Femur (tissue), 1 donor: ENCODE measurements at regions not wholly inside any gene's neighbourhood (a gene's known extent, or its start where the extent isn't known, plus 50 kb on each side); places are given as distances from the start of the nearest gene placed in this dataset.

Source experiments
- DNase-seq: peaks from one replicate; pipeline ENCODE4 v3.0.0-alpha.2; 2017

- DNase-seq, result no peak
These were observed 75.0 kb downstream of the PTPDC1 start for GRCh38 chr9:94159069-94159939.

GRCh38 chr9:94160594-94161501 lies 76.6 kb downstream of the PTPDC1 start:
- DNase-seq, result no peak

GRCh38 chr9:94161673-94162072 lies 77.4 kb downstream of the PTPDC1 start:
- no peak for DNase-seq

- DNase-seq, result no peak
These were observed 80.7 kb downstream of the PTPDC1 start for GRCh38 chr9:94164806-94165549.

- DNase-seq, result peak; percentile 99
These were observed 81.5 kb downstream of the PTPDC1 start for GRCh38 chr9:94165592-94166235.

GRCh38 chr9:94166236-94166975 lies 82.1 kb downstream of the PTPDC1 start:
- peak; percentile 99 for DNase-seq

- no peak for DNase-seq
These were observed 82.7 kb downstream of the PTPDC1 start for GRCh38 chr9:94166976-94167346.

GRCh38 chr9:94167376-94167890 lies 83.2 kb downstream of the PTPDC1 start:
- no peak for DNase-seq

- no peak for DNase-seq
These were observed 84.1 kb downstream of the PTPDC1 start for GRCh38 chr9:94168203-94169000.

GRCh38 chr9:94169968-94170367 lies 85.7 kb downstream of the PTPDC1 start:
- no peak for DNase-seq

GRCh38 chr9:94173632-94174031 lies 85.5 kb upstream of the ZNF169 start:
- DNase-seq, result no peak

GRCh38 chr9:94174164-94174563 lies 84.9 kb upstream of the ZNF169 start:
- no peak for DNase-seq

- no peak for DNase-seq
These were observed 83.4 kb upstream of the ZNF169 start for GRCh38 chr9:94175669-94176068.

GRCh38 chr9:94176608-94177007 lies 82.5 kb upstream of the ZNF169 start:
- DNase-seq, result no peak

GRCh38 chr9:94178927-94179326 lies 80.2 kb upstream of the ZNF169 start:
- no peak for DNase-seq

GRCh38 chr9:94181408-94182181 lies 77.5 kb upstream of the ZNF169 start:
- DNase-seq, result no peak

- no peak for DNase-seq
These were observed 76.6 kb upstream of the ZNF169 start for GRCh38 chr9:94182532-94182931.

- no peak for DNase-seq
These were observed 75.7 kb upstream of the ZNF169 start for GRCh38 chr9:94183240-94183999.

GRCh38 chr9:94188246-94188645 lies 70.9 kb upstream of the ZNF169 start:
- DNase-seq, result no peak
